ENCODE measurements at regions not wholly inside any gene's neighbourhood (a gene's known extent, or its start where the extent isn't known, plus 50 kb on each side); places are given as distances from the start of the nearest gene placed in this dataset.

DNA sequence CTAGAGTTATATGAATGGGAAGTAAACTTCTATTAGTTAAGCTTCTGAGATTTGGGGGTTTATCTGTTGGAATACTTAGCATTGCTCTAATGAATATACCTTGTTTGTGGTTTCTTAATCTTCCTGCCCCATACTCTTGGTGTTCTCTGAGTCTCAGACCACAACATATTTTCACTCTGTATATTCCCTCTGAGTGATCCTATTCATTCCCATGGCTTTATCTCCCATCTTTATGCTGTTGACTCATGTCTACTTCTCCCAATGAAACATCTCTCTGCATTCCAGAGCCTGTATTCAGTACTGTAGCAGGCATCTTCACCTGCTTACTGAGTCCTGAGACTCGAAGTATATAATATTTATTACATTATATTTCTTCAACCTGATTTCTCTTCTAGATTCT lies 283.7 kb upstream of the MAP3K7 start:
- no peaks in the 10 kb centered on the region for H3K9me2 ChIP-seq (ENCODE audit: insufficient read depth)
- H3K27me3 ChIP-seq (ENCODE audit: insufficient read depth, low read depth): no peaks in the 10 kb centered on the region
- ChIA-PET CTCF (no interaction called here), POLR2A (ENCODE audit: unreplicated experiment) (no interaction called here)
- H4K20me1 ChIP-seq (ENCODE audit: insufficient read depth): no peaks in the 10 kb centered on the region
- no peaks in the 10 kb centered on the region for H3K36me3 ChIP-seq (ENCODE audit: low read depth)
- no peak overlapping the region for H2AFZ ChIP-seq
- no TSS peak for BruUV-seq (replicated peaks)
- no peaks in the 10 kb centered on the region for H3F3A ChIP-seq (ENCODE audit: insufficient read depth, low read depth)
- H3K9me3 ChIP-seq (ENCODE audit: insufficient read depth, low read depth): no peaks in the 10 kb centered on the region
- no peaks in the 10 kb centered on the region for H3K4me1 ChIP-seq (replicated peaks; ENCODE audit: insufficient read depth)
- TF ChIP-seq, protein P1, sequence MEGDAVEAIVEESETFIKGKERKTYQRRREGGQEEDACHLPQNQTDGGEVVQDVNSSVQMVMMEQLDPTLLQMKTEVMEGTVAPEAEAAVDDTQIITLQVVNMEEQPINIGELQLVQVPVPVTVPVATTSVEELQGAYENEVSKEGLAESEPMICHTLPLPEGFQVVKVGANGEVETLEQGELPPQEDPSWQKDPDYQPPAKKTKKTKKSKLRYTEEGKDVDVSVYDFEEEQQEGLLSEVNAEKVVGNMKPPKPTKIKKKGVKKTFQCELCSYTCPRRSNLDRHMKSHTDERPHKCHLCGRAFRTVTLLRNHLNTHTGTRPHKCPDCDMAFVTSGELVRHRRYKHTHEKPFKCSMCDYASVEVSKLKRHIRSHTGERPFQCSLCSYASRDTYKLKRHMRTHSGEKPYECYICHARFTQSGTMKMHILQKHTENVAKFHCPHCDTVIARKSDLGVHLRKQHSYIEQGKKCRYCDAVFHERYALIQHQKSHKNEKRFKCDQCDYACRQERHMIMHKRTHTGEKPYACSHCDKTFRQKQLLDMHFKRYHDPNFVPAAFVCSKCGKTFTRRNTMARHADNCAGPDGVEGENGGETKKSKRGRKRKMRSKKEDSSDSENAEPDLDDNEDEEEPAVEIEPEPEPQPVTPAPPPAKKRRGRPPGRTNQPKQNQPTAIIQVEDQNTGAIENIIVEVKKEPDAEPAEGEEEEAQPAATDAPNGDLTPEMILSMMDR (conservative IDR thresholded peaks at IDR 0.05): no peak
- no peak for TF ChIP-seq EZH2 (IDR thresholded peaks at IDR 0.05; ENCODE audit: low read depth)
- DNase-seq: no peak
- H3K4me2 ChIP-seq: no peak overlapping the region
- H3K4me3 ChIP-seq: no peak overlapping the region
- H3K27ac ChIP-seq: no peak overlapping the region
- no peaks in the 10 kb centered on the region for H3K79me2 ChIP-seq (ENCODE audit: low read depth)
- intact Hi-C loops (cut with micrococcal nuclease; ENCODE audit: unreplicated experiment): loop anchor here (5.0 kb wide), 1 partner anchor 67 kb away; no protein-coding TSS in a partner anchor

DNA sequence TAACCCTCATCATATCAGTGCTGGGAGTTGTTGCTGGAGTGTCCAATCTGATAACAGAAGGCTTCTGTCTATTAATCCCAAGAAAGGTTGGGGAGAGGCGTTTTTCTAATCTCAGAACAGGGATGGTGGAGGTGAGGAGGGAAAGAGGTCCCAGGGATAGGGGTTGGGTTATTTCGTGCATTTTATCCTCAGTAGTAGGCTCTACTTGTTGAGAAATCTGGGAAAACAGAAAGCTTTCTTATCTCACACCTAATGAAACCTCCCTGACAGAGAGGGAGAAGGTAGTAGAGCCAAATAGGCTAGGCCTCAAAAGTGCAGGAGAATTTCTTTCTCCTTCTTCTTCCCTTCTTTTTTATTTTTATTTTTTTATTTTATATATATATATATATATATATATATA lies 281.8 kb upstream of the MAP3K7 start:
- no peaks in the 10 kb centered on the region for H3F3A ChIP-seq (ENCODE audit: insufficient read depth, low read depth)

DNA sequence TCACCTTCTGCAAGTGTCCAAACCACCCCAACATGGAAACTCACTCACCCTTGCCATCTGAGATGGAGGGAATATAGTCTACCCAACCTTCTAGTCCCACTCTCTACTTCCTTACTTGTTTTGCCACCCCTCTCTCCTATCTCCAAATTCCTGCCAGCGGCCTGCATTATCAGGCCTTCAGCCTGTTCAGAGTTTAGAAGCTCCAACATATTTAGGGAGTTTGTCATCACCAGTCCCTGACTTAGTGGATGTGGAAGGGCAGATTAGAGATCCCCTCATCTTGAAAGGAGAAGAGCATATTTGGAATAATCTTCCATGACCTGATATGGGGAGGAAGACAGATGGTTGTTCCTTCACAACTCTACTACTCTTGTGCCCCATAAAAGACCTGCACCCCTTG lies 281.4 kb upstream of the MAP3K7 start:
- H3K79me2 ChIP-seq (ENCODE audit: low read depth): no peaks in the 10 kb centered on the region
- H3K4me1 ChIP-seq (replicated peaks; ENCODE audit: insufficient read depth): no peaks in the 10 kb centered on the region
- H3K27me3 ChIP-seq (ENCODE audit: insufficient read depth, low read depth): no peaks in the 10 kb centered on the region
- no peaks in the 10 kb centered on the region for H4K20me1 ChIP-seq (ENCODE audit: insufficient read depth)
- no peaks in the 10 kb centered on the region for H3K36me3 ChIP-seq (ENCODE audit: low read depth)
- TF ChIP-seq, protein P1 (conservative IDR thresholded peaks at IDR 0.05): no peak
- TF ChIP-seq EZH2 (IDR thresholded peaks at IDR 0.05; ENCODE audit: low read depth): no peak
- DNase-seq: no peak
- H2AFZ ChIP-seq: no peak overlapping the region
- intact Hi-C loops (cut with micrococcal nuclease; ENCODE audit: unreplicated experiment): no loop called here
- CTCF ChIA-PET: no interaction called here
- no peaks in the 10 kb centered on the region for H3K9me2 ChIP-seq (ENCODE audit: insufficient read depth)
- H3K4me3 ChIP-seq: no peak overlapping the region
- H3K27ac ChIP-seq: no peak overlapping the region
- no TSS peak for BruUV-seq (replicated peaks)
- POLR2A ChIA-PET (ENCODE audit: unreplicated experiment): no interaction called here
- H3F3A ChIP-seq (ENCODE audit: insufficient read depth, low read depth): no peaks in the 10 kb centered on the region
- no peaks in the 10 kb centered on the region for H3K9me3 ChIP-seq (ENCODE audit: insufficient read depth, low read depth)
- H3K4me2 ChIP-seq: no peak overlapping the region

More for the DNA sequence above, 281.8 kb upstream of the MAP3K7 start:
- no peaks in the 10 kb centered on the region for H3K4me1 ChIP-seq (replicated peaks; ENCODE audit: insufficient read depth)
- H3K4me2 ChIP-seq: no peak overlapping the region
- no peaks in the 10 kb centered on the region for H3K9me3 ChIP-seq (ENCODE audit: insufficient read depth, low read depth)
- intact Hi-C loops (cut with micrococcal nuclease; ENCODE audit: unreplicated experiment): no loop called here
- no peak for DNase-seq
- no peaks in the 10 kb centered on the region for H3K27me3 ChIP-seq (ENCODE audit: insufficient read depth, low read depth)
- ChIA-PET CTCF (no interaction called here), POLR2A (ENCODE audit: unreplicated experiment) (no interaction called here)
- H4K20me1 ChIP-seq (ENCODE audit: insufficient read depth): no peaks in the 10 kb centered on the region
- BruUV-seq (replicated peaks): no TSS peak
- H3K79me2 ChIP-seq (ENCODE audit: low read depth): no peaks in the 10 kb centered on the region
- no peak overlapping the region for H3K4me3 ChIP-seq
- no peak overlapping the region for H3K27ac ChIP-seq
- H2AFZ ChIP-seq: no peak overlapping the region
- no peaks in the 10 kb centered on the region for H3K9me2 ChIP-seq (ENCODE audit: insufficient read depth)
- no peaks in the 10 kb centered on the region for H3K36me3 ChIP-seq (ENCODE audit: low read depth)
- TF ChIP-seq EZH2 (IDR thresholded peaks at IDR 0.05; ENCODE audit: low read depth): no peak
- TF ChIP-seq, protein P1 (conservative IDR thresholded peaks at IDR 0.05): no peak
